ENCODE measurements at regions not wholly inside any gene's neighbourhood (a gene's known extent, or its start where the extent isn't known, plus 50 kb on each side); places are given as distances from the start of the nearest gene placed in this dataset.

GRCh38 chr4:136032391-136032790 is 1499.9 kb downstream of the PCDH18 start:
- H3K9me3 ChIP-seq (ENCODE audit: control insufficient read depth, insufficient read depth, low read length) = no peaks in the 10 kb centered on the region
- DNase-seq (ENCODE audit: low read depth, low spot score) = no peak
- no peaks in the 10 kb centered on the region for H3K27me3 ChIP-seq (ENCODE audit: control insufficient read depth, insufficient read depth, low read length)
- TF ChIP-seq CTCF (IDR thresholded peaks at IDR 0.05; ENCODE audit: low read depth, low read length) = no peak
- no peak overlapping the region for H3K27ac ChIP-seq (ENCODE audit: low read depth, low read length)
- CTCF ChIA-PET = no interaction called here
- H3K4me3 ChIP-seq (ENCODE audit: low read depth, low read length) = no peak overlapping the region
- POLR2A ChIA-PET = no interaction called here

- no peak for DNase-seq (ENCODE audit: low read depth, low spot score)
- Histone ChIP-seq H3K4me3 (ENCODE audit: low read depth, low read length) (no peak overlapping the region), H3K27ac (ENCODE audit: low read depth, low read length) (no peak overlapping the region), H3K27me3 (ENCODE audit: control insufficient read depth, insufficient read depth, low read length) (no peaks in the 10 kb centered on the region), H3K9me3 (ENCODE audit: control insufficient read depth, insufficient read depth, low read length) (no peaks in the 10 kb centered on the region)
- ChIA-PET CTCF (no interaction called here), POLR2A (no interaction called here)
- TF ChIP-seq CTCF (IDR thresholded peaks at IDR 0.05; ENCODE audit: low read depth, low read length) = no peak
These were observed 1506.8 kb downstream of the PCDH18 start for GRCh38 chr4:136025540-136025939.

- H3K27me3 ChIP-seq (ENCODE audit: control insufficient read depth, insufficient read depth, low read length) = no peaks in the 10 kb centered on the region
- no peak for DNase-seq (ENCODE audit: low read depth, low spot score)
- H3K9me3 ChIP-seq (ENCODE audit: control insufficient read depth, insufficient read depth, low read length) = no peaks in the 10 kb centered on the region
- ChIA-PET POLR2A (no interaction called here), CTCF (no interaction called here)
- no peak for TF ChIP-seq CTCF (IDR thresholded peaks at IDR 0.05; ENCODE audit: low read depth, low read length)
- no peak overlapping the region for H3K4me3 ChIP-seq (ENCODE audit: low read depth, low read length)
- no peak overlapping the region for H3K27ac ChIP-seq (ENCODE audit: low read depth, low read length)
These were observed 1514.7 kb downstream of the PCDH18 start for GRCh38 chr4:136017556-136017955.

- peaks cover 8% of the 10 kb centered on the region for H3K9me3 ChIP-seq (ENCODE audit: control insufficient read depth, insufficient read depth, low read length)
- DNase-seq (ENCODE audit: low read depth, low spot score) = no peak
- ChIA-PET CTCF (no interaction called here), POLR2A (no interaction called here)
- no peak overlapping the region for H3K4me3 ChIP-seq (ENCODE audit: low read depth, low read length)
- TF ChIP-seq CTCF (IDR thresholded peaks at IDR 0.05; ENCODE audit: low read depth, low read length) = no peak
- H3K27me3 ChIP-seq (ENCODE audit: control insufficient read depth, insufficient read depth, low read length) = no peaks in the 10 kb centered on the region
- no peak overlapping the region for H3K27ac ChIP-seq (ENCODE audit: low read depth, low read length)
These were observed 1520.1 kb downstream of the PCDH18 start for GRCh38 chr4:136012220-136012619.

GRCh38 chr4:136009258-136009832 is 1522.9 kb downstream of the PCDH18 start:
- ChIA-PET POLR2A (no interaction called here), CTCF (no interaction called here)
- TF ChIP-seq CTCF (IDR thresholded peaks at IDR 0.05; ENCODE audit: low read depth, low read length) = no peak
- no peak for DNase-seq (ENCODE audit: low read depth, low spot score)
- Histone ChIP-seq H3K9me3 (ENCODE audit: control insufficient read depth, insufficient read depth, low read length) (peaks cover 8% of the 10 kb centered on the region), H3K27me3 (ENCODE audit: control insufficient read depth, insufficient read depth, low read length) (no peaks in the 10 kb centered on the region), H3K4me3 (ENCODE audit: low read depth, low read length) (no peak overlapping the region), H3K27ac (ENCODE audit: low read depth, low read length) (no peak overlapping the region)
